SK-N-SH treated with all-trans-retinoic acid at 6 μM for 48 hours (cell line): ENCODE measurements at regions not wholly inside any gene's neighbourhood (a gene's known extent, or its start where the extent isn't known, plus 50 kb on each side); places are given as distances from the start of the nearest gene placed in this dataset.

ENCODE experiments used
- ATAC-seq: fragments of 200-7000 bp; cut with Tn5 transposase; 3 replicates; pipeline ENCODE4 v1.9.1; 2020; ENCODE audit warnings: mild to moderate bottlenecking, moderate library complexity
- ARNTL ChIP-seq: fragments of 450-650 bp; formaldehyde crosslinking; IDR thresholded peaks from 2 replicates; pipeline ENCODE4 v1.5.0; 2020; ENCODE audit warnings: low read depth, mild to moderate bottlenecking, moderate library complexity, borderline replicate concordance
- BACH2 ChIP-seq: fragments of 250-450 bp; sonication (Bioruptor Pico); IDR thresholded peaks from 2 replicates; pipeline ENCODE4 v1.9.0; 2021; ENCODE audit warnings: mild to moderate bottlenecking, borderline replicate concordance
- CREB5 ChIP-seq: fragments of 250-450 bp; sonication (Bioruptor Pico); IDR thresholded peaks from 2 replicates; pipeline ENCODE4 v1.5.1; 2020; ENCODE audit warnings: low read depth, mild to moderate bottlenecking, moderate library complexity
- CSDC2 ChIP-seq: fragments of 250-450 bp; sonication (Bioruptor Pico); IDR thresholded peaks from 2 replicates; pipeline ENCODE4 v1.5.0; 2020; ENCODE audit warnings: mild to moderate bottlenecking, moderate library complexity
- CSRNP3 ChIP-seq: fragments of 250-450 bp; sonication (Bioruptor Pico); IDR thresholded peaks from 2 replicates; pipeline ENCODE4 v1.5.1; 2021; ENCODE audit warnings: mild to moderate bottlenecking, moderate library complexity
- ESRRG ChIP-seq: fragments of 250-450 bp; sonication (Bioruptor Pico); IDR thresholded peaks from 2 replicates; pipeline ENCODE4 v1.6.1; 2021; ENCODE audit warnings: mild to moderate bottlenecking
- GLIS3 ChIP-seq: fragments of 250-450 bp; sonication (Bioruptor Pico); IDR thresholded peaks from 2 replicates; pipeline ENCODE4 v1.5.0; 2020; ENCODE audit warnings: mild to moderate bottlenecking, moderate library complexity
- ISL1 ChIP-seq: fragments of 250-450 bp; sonication (Bioruptor Pico); IDR thresholded peaks from 2 replicates; pipeline ENCODE4 v2.1.2; 2022; ENCODE audit warnings: mild to moderate bottlenecking, moderate library complexity
- OSR1 ChIP-seq: fragments of 250-450 bp; sonication (Bioruptor Pico); IDR thresholded peaks from 2 replicates; pipeline ENCODE4 v1.8.0; 2022; ENCODE audit warnings: moderate library complexity, mild to moderate bottlenecking, inconsistent platforms
- PATZ1 ChIP-seq: fragments of 250-450 bp; sonication (Bioruptor Pico); IDR thresholded peaks from 2 replicates; pipeline ENCODE4 v1.8.0; 2020; ENCODE audit warnings: mild to moderate bottlenecking, moderate library complexity, borderline replicate concordance
- POU6F1 ChIP-seq: fragments of 250-450 bp; sonication (Bioruptor Pico); IDR thresholded peaks from 2 replicates; pipeline ENCODE4 v1.8.0; 2021; ENCODE audit warnings: low read depth, mild to moderate bottlenecking, moderate library complexity, borderline replicate concordance
- PPARA ChIP-seq: fragments of 250-450 bp; sonication (Bioruptor Pico); IDR thresholded peaks from 2 replicates; pipeline ENCODE4 v1.5.0; 2020; ENCODE audit warnings: mild to moderate bottlenecking, borderline replicate concordance
- RARB ChIP-seq: fragments of 250-450 bp; sonication (Bioruptor Pico); IDR thresholded peaks from 2 replicates; pipeline ENCODE4 v1.8.0; 2021; ENCODE audit warnings: mild to moderate bottlenecking, moderate library complexity
- SNAI2 ChIP-seq: fragments of 250-450 bp; sonication (Bioruptor Pico); IDR thresholded peaks from 2 replicates; pipeline ENCODE4 v1.5.0; 2020; ENCODE audit warnings: mild to moderate bottlenecking, moderate library complexity
- TCF4 ChIP-seq: fragments of 250-450 bp; sonication (Bioruptor Pico); IDR thresholded peaks from 2 replicates; pipeline ENCODE4 v1.8.0; 2021; ENCODE audit warnings: mild to moderate bottlenecking, moderate library complexity, borderline replicate concordance
- TOX ChIP-seq: fragments of 250-450 bp; sonication (Bioruptor Pico); IDR thresholded peaks from 2 replicates; pipeline ENCODE4 v1.8.0; 2021; ENCODE audit warnings: mild to moderate bottlenecking, moderate library complexity, borderline replicate concordance
- TSHZ2 ChIP-seq: fragments of 250-450 bp; sonication (Bioruptor Pico); IDR thresholded peaks from 2 replicates; pipeline ENCODE4 v1.5.0; 2020; ENCODE audit warnings: mild to moderate bottlenecking, moderate library complexity
- ZC3H10 ChIP-seq: fragments of 250-450 bp; sonication (Bioruptor Pico); IDR thresholded peaks from 2 replicates; pipeline ENCODE4 v1.5.1; 2021; ENCODE audit warnings: mild to moderate bottlenecking, moderate library complexity
- ZFP3 ChIP-seq: fragments of 250-450 bp; sonication (Bioruptor Pico); IDR thresholded peaks from 2 replicates; pipeline ENCODE4 v1.5.0; 2020; ENCODE audit warnings: mild to moderate bottlenecking, moderate library complexity
- ZFP30 ChIP-seq: fragments of 450-650 bp; formaldehyde crosslinking; IDR thresholded peaks from 2 replicates; pipeline ENCODE4 v1.5.0; 2022; ENCODE audit warnings: mild to moderate bottlenecking, moderate library complexity
- ZNF565 ChIP-seq: fragments of 450-650 bp; formaldehyde crosslinking; conservative IDR thresholded peaks from 2 replicates; pipeline ENCODE4 v1.5.0; 2020; ENCODE audit warnings: low read depth, mild to moderate bottlenecking, moderate library complexity
- ZNF70 ChIP-seq: fragments of 450-650 bp; formaldehyde crosslinking; IDR thresholded peaks from 2 replicates; pipeline ENCODE4 v1.5.0; 2020; ENCODE audit warnings: mild to moderate bottlenecking, moderate library complexity
- ZNF8 ChIP-seq: fragments of 450-650 bp; formaldehyde crosslinking; IDR thresholded peaks from 2 replicates; pipeline ENCODE4 v1.5.0; 2020; ENCODE audit warnings: mild to moderate bottlenecking, moderate library complexity

GRCh38 chr15:70490838-70491155 lies 272.6 kb downstream of the UACA start:
- no peak for ATAC-seq
- no peak for TF ChIP-seq ZNF70
- TF ChIP-seq TOX (CRISPR knock-in tag): no peak
- TF ChIP-seq CSDC2 (CRISPR knock-in tag): no peak
- no peak for TF ChIP-seq GLIS3
- no peak for TF ChIP-seq TSHZ2
- TF ChIP-seq BACH2: no peak
- TF ChIP-seq CREB5 (CRISPR knock-in tag): no peak
- no peak for TF ChIP-seq TCF4
- no peak for TF ChIP-seq ARNTL
- no peak for TF ChIP-seq ZFP3 (CRISPR knock-in tag)
- no peak for TF ChIP-seq RARB (CRISPR knock-in tag)
- no peak for TF ChIP-seq ZFP30 (CRISPR knock-in tag)
- TF ChIP-seq ISL1: no peak
- TF ChIP-seq PATZ1 (CRISPR knock-in tag): no peak
- TF ChIP-seq ZC3H10: no peak
- TF ChIP-seq ZNF565 (CRISPR knock-in tag): no peak
- no peak for TF ChIP-seq PPARA (CRISPR knock-in tag)
- no peak for TF ChIP-seq OSR1 (CRISPR knock-in tag)
- no peak for TF ChIP-seq ESRRG (CRISPR knock-in tag)
- no peak for TF ChIP-seq SNAI2 (CRISPR knock-in tag)

- no peak for ATAC-seq
- TF ChIP-seq TSHZ2: no peak
- TF ChIP-seq SNAI2 (CRISPR knock-in tag): no peak
- TF ChIP-seq PATZ1 (CRISPR knock-in tag): no peak
- TF ChIP-seq ZNF70: no peak
- TF ChIP-seq CSRNP3 (CRISPR knock-in tag): no peak
- TF ChIP-seq BACH2: no peak
- no peak for TF ChIP-seq GLIS3
- TF ChIP-seq ARNTL: no peak
- no peak for TF ChIP-seq TCF4
- TF ChIP-seq ISL1: no peak
- TF ChIP-seq PPARA (CRISPR knock-in tag): no peak
- no peak for TF ChIP-seq CSDC2 (CRISPR knock-in tag)
- TF ChIP-seq ZNF8 (CRISPR knock-in tag): no peak
- TF ChIP-seq POU6F1 (CRISPR knock-in tag): no peak
- TF ChIP-seq TOX (CRISPR knock-in tag): no peak
- TF ChIP-seq ZC3H10: no peak
- TF ChIP-seq ESRRG (CRISPR knock-in tag): no peak
- no peak for TF ChIP-seq OSR1 (CRISPR knock-in tag)
- no peak for TF ChIP-seq ZNF565 (CRISPR knock-in tag)
- no peak for TF ChIP-seq RARB (CRISPR knock-in tag)
Observed at GRCh38 chr15:70490148-70490837, 273.1 kb downstream of the UACA start.
